ENCODE measurements at regions not wholly inside any gene's neighbourhood (a gene's known extent, or its start where the extent isn't known, plus 50 kb on each side); places are given as distances from the start of the nearest gene placed in this dataset.

DNA sequence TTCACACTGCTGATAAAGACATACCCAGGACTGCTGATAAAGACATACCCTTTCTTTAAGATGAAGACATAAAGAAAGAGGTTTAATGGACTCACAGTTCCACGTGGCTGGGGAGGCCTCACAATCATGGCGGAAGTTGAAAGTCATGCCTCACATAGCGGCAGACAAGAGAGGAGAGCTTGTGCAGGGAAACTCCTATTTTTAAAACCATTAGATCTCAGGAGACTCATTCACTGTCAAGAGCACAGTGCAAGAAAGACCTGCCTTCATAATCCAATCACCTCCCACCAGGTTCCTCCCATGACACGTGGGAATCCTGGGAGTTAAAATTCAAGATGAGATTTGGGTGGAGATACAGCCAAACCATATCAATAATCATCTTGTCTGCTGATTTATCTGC, 278.1 kb downstream of the SLC6A15 start:
- TF ChIP-seq CTCF (IDR thresholded peaks at IDR 0.05) (no peak), POLR2A (IDR thresholded peaks at IDR 0.05) (no peak)

All from right lobe of liver (tissue), 4 donors.